ENCODE measurements at regions not wholly inside any gene's neighbourhood (a gene's known extent, or its start where the extent isn't known, plus 50 kb on each side); places are given as distances from the start of the nearest gene placed in this dataset.

DNA sequence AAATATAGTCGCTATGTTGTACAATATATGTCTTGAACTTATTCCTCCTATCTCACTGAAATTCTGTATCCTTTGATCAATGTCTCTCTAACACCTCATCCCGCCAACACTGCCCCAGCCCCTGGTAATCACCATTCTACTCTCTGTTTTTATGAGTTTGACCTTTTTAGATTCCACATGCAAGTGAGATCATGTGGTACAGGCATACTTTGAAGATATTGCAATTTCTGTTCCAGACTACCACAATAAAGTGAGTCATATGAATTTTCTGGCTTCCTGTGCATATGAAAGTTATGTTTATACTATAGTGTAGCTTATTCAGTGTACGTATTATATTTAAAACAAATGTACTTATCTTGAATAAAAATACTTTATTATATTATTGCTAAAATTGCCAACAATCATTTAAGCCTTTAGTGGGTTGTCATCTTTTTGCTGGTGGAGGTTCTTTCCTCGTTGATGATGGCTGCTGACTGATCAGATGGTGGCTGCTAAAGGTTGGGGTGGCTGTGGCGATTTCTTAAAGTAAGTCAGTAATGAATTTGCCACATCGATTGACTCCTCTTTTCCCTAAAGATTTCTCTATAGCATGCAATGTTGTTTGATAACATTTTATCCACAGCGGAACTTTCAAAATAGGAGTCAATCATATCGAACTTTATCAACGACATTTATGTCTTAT, 257.2 kb downstream of the NFKBIZ start:
- TF ChIP-seq, protein P1, sequence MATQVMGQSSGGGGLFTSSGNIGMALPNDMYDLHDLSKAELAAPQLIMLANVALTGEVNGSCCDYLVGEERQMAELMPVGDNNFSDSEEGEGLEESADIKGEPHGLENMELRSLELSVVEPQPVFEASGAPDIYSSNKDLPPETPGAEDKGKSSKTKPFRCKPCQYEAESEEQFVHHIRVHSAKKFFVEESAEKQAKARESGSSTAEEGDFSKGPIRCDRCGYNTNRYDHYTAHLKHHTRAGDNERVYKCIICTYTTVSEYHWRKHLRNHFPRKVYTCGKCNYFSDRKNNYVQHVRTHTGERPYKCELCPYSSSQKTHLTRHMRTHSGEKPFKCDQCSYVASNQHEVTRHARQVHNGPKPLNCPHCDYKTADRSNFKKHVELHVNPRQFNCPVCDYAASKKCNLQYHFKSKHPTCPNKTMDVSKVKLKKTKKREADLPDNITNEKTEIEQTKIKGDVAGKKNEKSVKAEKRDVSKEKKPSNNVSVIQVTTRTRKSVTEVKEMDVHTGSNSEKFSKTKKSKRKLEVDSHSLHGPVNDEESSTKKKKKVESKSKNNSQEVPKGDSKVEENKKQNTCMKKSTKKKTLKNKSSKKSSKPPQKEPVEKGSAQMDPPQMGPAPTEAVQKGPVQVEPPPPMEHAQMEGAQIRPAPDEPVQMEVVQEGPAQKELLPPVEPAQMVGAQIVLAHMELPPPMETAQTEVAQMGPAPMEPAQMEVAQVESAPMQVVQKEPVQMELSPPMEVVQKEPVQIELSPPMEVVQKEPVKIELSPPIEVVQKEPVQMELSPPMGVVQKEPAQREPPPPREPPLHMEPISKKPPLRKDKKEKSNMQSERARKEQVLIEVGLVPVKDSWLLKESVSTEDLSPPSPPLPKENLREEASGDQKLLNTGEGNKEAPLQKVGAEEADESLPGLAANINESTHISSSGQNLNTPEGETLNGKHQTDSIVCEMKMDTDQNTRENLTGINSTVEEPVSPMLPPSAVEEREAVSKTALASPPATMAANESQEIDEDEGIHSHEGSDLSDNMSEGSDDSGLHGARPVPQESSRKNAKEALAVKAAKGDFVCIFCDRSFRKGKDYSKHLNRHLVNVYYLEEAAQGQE (IDR thresholded peaks at IDR 0.05; ENCODE audit: borderline replicate concordance) = no peak
- TF ChIP-seq, protein P2, sequence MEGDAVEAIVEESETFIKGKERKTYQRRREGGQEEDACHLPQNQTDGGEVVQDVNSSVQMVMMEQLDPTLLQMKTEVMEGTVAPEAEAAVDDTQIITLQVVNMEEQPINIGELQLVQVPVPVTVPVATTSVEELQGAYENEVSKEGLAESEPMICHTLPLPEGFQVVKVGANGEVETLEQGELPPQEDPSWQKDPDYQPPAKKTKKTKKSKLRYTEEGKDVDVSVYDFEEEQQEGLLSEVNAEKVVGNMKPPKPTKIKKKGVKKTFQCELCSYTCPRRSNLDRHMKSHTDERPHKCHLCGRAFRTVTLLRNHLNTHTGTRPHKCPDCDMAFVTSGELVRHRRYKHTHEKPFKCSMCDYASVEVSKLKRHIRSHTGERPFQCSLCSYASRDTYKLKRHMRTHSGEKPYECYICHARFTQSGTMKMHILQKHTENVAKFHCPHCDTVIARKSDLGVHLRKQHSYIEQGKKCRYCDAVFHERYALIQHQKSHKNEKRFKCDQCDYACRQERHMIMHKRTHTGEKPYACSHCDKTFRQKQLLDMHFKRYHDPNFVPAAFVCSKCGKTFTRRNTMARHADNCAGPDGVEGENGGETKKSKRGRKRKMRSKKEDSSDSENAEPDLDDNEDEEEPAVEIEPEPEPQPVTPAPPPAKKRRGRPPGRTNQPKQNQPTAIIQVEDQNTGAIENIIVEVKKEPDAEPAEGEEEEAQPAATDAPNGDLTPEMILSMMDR (IDR thresholded peaks at IDR 0.05; ENCODE audit: poor library complexity, severe bottlenecking) = no peak
